ENCODE measurements at regions not wholly inside any gene's neighbourhood (a gene's known extent, or its start where the extent isn't known, plus 50 kb on each side); places are given as distances from the start of the nearest gene placed in this dataset.

DNA sequence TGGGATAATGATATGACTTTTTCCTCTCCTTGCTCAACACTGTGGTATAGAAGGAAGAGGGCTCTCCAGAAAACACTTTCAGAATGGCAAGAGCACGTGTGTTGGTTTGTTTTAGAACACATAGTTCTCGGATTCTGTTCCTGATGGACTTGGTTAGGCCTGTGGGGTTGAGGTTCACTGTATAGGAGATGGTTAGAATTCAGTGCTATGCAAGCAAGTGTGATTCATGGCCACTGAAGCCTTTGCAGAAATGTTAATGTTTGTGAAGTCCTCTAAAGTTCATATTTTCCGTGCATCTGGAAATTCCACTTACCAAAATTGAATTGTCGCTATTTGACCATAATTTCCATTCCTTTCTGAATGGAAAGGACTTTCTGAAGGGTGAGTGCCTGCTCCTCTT is 233.2 kb upstream of the DDHD1 start:
- TF ChIP-seq POLR2A (IDR thresholded peaks at IDR 0.05): no peak
- TF ChIP-seq, protein P1, sequence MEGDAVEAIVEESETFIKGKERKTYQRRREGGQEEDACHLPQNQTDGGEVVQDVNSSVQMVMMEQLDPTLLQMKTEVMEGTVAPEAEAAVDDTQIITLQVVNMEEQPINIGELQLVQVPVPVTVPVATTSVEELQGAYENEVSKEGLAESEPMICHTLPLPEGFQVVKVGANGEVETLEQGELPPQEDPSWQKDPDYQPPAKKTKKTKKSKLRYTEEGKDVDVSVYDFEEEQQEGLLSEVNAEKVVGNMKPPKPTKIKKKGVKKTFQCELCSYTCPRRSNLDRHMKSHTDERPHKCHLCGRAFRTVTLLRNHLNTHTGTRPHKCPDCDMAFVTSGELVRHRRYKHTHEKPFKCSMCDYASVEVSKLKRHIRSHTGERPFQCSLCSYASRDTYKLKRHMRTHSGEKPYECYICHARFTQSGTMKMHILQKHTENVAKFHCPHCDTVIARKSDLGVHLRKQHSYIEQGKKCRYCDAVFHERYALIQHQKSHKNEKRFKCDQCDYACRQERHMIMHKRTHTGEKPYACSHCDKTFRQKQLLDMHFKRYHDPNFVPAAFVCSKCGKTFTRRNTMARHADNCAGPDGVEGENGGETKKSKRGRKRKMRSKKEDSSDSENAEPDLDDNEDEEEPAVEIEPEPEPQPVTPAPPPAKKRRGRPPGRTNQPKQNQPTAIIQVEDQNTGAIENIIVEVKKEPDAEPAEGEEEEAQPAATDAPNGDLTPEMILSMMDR (IDR thresholded peaks at IDR 0.05): no peak

Data from testis (tissue), 2 donors.